ENCODE measurements at regions not wholly inside any gene's neighbourhood (a gene's known extent, or its start where the extent isn't known, plus 50 kb on each side); places are given as distances from the start of the nearest gene placed in this dataset.

- Histone ChIP-seq H3K79me2 (ENCODE audit: control insufficient read depth, insufficient read depth, low read length) (no peaks in the 10 kb centered on the region), H3K27me3 (replicated peaks in 1 of 2; ENCODE audit: control insufficient read depth in 2 of 2, insufficient read depth in 2 of 2, low read length in 1 of 2) (no peaks in the 10 kb centered on the region), H2AFZ (ENCODE audit: control insufficient read depth, low read depth, low read length) (no peak overlapping the region), H3K4me3 (no peak overlapping the region), H4K20me1 (ENCODE audit: control insufficient read depth, insufficient read depth) (no peaks in the 10 kb centered on the region), H3K27ac (ENCODE audit: control insufficient read depth, insufficient read depth) (no peak overlapping the region), H3K9me3 (replicated peaks; ENCODE audit: control insufficient read depth, insufficient read depth, low read length) (no peaks in the 10 kb centered on the region), H3K36me3 (ENCODE audit: control insufficient read depth in 2 of 2, insufficient read depth in 2 of 2, low read length in 1 of 2) (no peaks in the 10 kb centered on the region), H3K4me1 (ENCODE audit: control insufficient read depth, insufficient read depth, low read length) (no peaks in the 10 kb centered on the region), H3K4me2 (ENCODE audit: control insufficient read depth, insufficient read depth) (no peak overlapping the region), H3K9ac (ENCODE audit: control insufficient read depth, insufficient read depth, low read length) (no peak overlapping the region)
- in situ Hi-C loops (cut with MboI) (no loop called here), intact Hi-C loops (cut with micrococcal nuclease; ENCODE audit: unreplicated experiment) (no loop called here)
- no peak for DNase-seq (ENCODE audit: low read depth, low spot score)
- no peak for TF ChIP-seq KDM1A (IDR thresholded peaks at IDR 0.05; ENCODE audit: borderline replicate concordance)
- TF ChIP-seq NBN (IDR thresholded peaks at IDR 0.05), result no peak
- no peak for TF ChIP-seq TARDBP (IDR thresholded peaks at IDR 0.05; ENCODE audit: borderline replicate concordance)
- no peak for TF ChIP-seq E2F8 (IDR thresholded peaks at IDR 0.05; ENCODE audit: low read depth, partially characterized antibody)
- TF ChIP-seq PAX5 (IDR thresholded peaks at IDR 0.05; ENCODE audit: borderline replicate concordance, low read depth, low read length), result no peak
- ATAC-seq, result no peak
- no TSS peak for BruUV-seq (replicated peaks)
- FAIRE-seq, result no peak
- 88% methylated on average over 1 of the region's 1 CpG for WGBS (ENCODE audit: insufficient coverage, insufficient replicate concordance, low lambda C conversion rate, missing lambda C conversion rate)
- ChIA-PET CTCF (interaction anchor here (0.7 to 1.2 kb wide), 5 partner anchors 9 to 187 kb away, joined by 3 to 7 read pairs (median 4); no protein-coding TSS in a partner anchor), POLR2A (no interaction called here), RAD21 (ENCODE audit: unreplicated experiment) (interaction anchor here (0.9 to 1.3 kb wide), 2 partner anchors 92 to 332 kb away, joined by 5 read pairs; no protein-coding TSS in a partner anchor), SMC1A (ENCODE audit: uncharacterized antibody, unreplicated experiment) (interaction anchor here (1.1 to 2.8 kb wide), 2 partner anchors 10 to 11 kb away, joined by 3 to 14 read pairs; no protein-coding TSS in a partner anchor)
Measured at GRCh38 chr6:129929433-129929832, 68.3 kb upstream of the TMEM244 start.

Data from GM12878 (cell line).